Stimulated activated CD4-positive, alpha-beta T cell treated with anti-CD3 and anti-CD28 coated beads, Interleukin-1b, Interleukin-23, amount 100 ng/mL, for 24 hours (primary cell): ENCODE measurements at regions not wholly inside any gene's neighbourhood (a gene's known extent, or its start where the extent isn't known, plus 50 kb on each side); places are given as distances from the start of the nearest gene placed in this dataset.
"Not testable (repeated sequence)": the region's sequence is repeated elsewhere in the genome, so short reads cannot be mapped to it uniquely, and the experiment has no call there.

Source experiments
- DNase-seq, 4 experiments: peaks; one replicate each; pipeline ENCODE4 v3.0.0-alpha.2; 2020; ENCODE audit warnings: low read depth in 4 of 4, low spot score in 1 of 4

DNA sequence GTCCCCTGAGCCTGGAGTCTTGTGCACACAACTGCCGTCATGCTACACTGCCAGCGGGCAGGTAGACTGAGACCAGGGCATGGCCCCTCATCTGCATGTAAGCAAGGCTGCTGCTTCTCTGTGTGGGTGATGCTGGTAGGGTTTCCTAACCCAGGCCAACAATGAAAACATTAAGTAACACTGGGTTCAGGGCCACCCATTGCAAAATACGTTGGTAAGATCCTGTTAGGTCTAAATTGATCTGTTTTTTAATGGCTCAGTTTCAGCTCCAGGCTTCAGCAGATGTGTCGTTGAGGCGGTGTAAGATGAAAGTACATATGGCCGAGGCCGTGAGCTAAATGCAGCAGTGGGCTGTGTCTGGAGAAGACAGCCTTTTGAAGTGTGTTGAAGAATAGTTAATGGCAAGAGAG lies 383.4 kb downstream of the IRS2 start:
- DNase-seq, result no peak

DNA sequence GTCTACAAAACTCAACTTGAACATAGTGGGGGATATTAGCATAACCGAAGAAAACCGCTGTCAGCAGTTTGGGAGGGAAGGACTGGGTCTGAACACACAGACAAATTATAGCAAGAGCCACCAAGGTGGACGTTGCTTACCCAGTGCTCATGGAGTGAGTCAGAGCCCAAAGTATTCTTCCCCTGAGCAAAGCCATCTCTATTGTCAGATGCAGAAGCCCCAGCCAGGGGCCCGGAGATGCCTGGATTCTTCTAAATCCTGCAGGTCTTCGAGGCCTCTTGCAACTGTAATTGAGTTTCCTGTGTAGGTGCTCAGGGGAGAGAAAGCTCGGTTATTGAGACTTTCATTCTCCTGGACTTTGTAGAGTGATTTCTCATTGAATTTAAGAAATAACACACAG lies 384.5 kb downstream of the IRS2 start:
- DNase-seq, result no peak

DNA sequence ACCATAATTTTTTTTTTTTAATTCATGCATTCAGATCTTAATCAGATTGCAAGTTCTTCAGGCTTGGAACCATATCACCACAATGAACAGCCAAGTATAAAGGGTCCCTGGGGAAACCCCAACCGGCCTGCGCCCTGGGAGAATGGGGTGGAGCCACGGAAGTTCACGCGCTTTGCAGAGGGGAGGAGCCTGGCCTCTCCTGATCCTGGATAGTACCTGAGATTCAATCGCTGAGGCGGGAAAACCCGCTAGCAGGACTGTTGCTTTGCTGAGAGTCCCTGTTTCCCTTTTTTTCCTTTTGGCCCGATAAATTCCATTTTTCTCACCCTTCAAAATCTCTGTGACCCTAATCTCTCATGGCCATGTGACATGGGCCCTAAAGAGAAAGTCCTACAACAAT lies 385.1 kb downstream of the IRS2 start:
- DNase-seq, result no peak

DNA sequence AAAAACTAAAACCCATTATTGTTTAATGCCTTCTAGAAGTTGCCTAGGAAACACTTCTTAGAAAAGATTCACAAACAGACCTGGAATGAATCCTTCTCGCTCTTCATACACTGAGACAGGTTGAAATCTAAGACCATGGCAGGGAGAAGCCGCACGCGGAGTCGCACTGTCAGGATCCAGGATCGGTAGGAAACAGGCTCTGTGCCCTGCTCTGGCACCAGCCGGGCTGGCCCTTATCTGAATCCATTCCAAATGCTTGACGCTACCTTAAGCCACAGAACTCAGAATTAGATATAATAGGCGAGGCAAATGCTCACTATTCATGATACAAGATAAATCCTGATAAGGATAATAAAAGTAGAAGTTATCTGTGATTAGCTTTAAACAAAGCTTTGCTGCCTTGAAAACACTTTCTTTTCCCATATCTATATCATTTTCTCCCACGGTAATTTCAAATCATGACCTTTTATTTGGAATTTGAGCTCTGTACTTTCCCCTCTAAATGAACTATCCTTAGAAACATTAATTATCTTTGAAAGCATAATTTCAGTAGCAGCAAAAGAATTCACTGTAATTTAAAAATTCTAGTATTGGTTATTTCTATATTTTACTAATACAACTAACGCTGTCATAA lies 385.6 kb downstream of the IRS2 start:
- no peak for DNase-seq

DNA sequence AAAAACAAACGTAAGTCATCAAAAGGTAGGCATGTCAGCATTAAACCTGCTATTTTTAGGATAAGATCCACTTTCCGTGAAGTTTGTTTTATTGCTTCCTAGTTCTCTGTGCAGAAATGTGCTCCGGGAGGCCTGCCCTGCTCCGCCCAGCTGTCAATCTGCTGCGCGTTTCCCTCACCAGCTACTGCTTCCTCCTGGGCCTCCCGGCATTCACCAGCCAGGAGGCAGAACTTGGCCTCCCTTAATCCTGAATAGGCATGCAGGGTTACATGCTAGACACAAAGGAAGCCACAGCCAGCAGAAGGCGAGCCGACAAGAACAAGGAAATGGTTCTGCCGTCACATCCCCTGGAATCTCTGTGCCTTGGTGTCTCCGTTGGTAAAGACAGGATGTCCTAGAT lies 386.2 kb downstream of the IRS2 start:
- no peak for DNase-seq

DNA sequence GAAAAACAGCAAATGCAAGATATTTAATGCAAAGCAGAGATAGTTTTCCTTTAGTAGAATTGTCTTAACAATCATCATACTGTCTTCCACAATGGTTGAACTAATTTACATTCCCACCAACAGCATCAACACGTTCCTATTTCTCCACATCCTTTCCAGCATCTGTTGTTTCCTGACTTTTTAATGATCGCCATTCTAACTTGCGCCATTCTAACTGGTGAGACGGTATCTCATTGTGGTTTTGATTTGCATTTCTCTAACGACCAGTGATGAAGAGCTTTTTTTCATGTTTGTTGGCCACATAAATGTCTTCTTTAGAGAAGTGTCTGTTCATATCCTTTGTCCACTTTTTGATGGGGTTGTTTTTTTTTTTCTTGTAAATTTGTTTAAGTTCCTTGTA lies 388.3 kb downstream of the IRS2 start:
- not testable (repeated sequence) for DNase-seq

DNA sequence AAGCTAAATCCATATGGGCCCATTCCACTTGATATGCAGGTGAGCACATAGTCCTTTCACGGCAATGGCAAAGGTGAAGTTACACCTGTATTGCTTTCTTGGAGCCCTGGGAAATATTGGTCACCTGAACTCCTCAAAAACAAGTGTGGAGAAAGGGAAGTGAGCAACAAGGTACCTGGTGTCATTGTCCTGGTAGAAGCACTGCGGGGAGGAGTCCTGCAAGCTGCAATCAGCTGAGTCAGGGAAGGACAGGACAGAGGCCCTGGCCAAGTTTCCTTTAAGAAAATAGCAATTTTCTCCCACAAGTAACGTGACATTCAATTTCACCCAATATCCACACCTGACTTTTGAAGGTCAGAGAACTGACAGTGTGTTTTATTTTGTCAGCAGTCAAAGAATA lies 389.1 kb downstream of the IRS2 start:
- DNase-seq, result no peak

DNA sequence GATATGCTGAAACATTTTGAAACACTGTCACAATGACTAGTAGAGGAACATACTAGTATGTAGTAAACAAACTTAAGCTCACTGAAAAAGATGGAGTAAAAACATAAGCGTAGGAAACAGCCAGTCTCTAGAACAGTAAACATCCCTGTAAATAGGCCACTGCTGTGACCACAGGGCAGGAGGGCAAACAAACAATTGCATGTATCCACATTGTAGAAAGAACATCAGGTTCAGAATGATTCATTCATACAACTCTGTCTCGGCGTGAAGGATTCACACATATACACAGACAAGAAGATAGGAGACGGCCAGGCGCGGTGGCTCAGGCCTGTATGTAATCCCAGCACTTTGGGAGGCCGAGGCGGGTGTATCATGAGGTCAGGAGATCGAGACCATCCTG lies 390.1 kb downstream of the IRS2 start:
- DNase-seq, result no peak

DNA sequence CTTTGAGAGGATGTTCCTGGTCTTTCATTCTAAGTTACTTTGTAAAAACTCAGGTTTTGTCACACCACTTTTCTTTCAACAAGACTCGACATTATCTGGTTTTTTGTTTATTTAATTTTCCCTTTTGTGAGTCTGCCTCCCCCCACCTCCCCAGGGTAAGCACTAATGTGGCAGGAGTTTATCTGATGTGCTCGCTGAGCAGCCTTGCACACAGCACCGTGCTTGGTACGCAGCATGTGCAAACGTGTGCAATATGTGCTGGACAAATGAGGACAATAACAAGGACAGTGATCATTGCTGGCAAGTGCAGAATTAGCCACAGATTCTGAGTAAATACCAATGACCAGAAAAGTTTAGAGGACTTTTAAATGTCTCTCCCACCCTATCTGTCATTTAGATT lies 391.4 kb downstream of the IRS2 start:
- no peak for DNase-seq

DNA sequence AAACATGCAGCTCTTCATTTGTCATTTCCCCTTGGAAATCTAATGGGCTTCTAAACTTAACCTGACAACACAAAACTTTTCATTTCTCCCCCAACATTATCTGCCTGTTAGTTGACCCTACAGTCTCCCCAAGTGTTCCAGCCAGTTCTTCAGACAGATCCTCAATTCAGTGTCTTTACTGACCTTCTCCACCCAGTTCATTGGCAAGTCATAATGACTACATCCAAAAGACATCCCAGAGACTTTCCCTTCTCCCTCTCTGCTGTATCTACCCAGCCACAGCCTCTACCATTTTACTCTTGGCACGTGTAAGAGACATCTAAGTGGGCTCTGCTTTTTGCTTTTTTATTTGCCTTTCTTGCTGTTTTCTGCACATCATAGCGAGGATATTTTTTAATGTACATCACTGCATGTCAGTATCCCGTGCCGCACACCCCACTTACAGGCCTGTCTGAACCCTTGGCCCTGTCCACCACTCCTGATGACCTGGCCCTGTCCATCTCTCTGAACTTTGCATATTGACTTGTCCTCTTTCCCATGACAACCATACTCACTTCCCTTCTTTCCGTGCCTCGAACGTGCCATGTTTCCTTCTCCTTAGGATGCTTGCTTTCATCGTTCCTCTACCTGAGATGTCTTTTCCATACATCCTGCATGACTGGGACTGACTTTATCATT lies 391.9 kb downstream of the IRS2 start:
- DNase-seq, result no peak

DNA sequence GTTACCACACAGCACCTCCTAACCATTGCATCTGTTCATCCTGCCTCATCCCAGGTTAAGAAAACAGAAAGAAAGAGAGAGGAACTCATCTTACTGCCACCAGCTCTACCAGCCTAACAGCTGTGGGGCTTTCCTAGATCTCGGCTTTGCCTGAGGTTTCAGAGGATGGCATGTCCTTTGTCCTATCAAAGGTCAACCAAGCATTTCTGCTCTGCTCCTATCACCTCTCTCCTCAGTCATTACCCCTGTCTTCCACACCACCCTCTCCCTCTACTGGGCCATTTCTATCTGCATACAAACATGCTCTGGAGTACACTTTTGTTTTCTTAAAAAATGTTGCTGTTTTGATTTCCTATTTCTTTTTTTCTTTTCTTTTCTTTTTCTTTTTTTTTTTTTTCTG lies 393.3 kb downstream of the IRS2 start:
- no peak for DNase-seq

DNA sequence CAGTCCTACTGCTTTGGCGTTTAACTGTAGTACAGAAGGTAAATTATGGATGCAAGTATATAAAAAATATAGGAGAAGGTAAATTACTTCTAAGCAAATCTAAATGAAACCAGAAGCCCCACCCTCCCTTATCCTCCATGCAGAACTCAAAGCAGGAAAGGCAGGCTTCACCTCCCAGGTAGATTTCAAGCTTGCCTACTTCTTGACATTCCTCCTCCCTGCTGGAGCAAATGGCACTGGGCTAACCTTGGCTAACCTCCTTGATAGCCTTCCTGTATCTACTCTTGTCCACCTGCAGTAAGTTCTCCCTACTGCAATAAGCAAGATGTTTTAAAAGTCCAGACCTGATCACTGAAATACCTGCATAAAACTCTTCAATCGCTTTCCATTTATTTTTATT lies 396.0 kb downstream of the IRS2 start:
- DNase-seq, result no peak

DNA sequence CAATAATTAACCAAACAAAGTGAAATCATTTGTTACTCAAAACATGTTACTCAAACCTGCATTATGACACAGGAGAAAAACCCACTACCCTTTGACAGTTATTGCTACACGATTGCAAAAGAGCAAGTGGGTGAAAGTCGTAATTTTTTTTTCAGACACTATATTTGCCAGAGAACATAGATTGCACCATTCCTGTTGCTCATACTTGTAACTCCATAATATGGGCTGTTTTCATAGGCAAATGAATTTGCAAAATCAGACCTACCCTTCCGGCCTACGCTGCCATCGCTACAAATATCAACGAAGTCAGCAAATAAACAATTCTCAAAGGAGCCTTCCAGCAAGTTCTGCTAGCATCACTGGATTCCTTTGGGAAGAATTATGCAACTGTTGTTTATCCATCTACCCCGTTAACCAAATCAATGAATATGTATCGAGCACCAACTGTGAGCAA lies 396.5 kb downstream of the IRS2 start:
- no peak for DNase-seq

DNA sequence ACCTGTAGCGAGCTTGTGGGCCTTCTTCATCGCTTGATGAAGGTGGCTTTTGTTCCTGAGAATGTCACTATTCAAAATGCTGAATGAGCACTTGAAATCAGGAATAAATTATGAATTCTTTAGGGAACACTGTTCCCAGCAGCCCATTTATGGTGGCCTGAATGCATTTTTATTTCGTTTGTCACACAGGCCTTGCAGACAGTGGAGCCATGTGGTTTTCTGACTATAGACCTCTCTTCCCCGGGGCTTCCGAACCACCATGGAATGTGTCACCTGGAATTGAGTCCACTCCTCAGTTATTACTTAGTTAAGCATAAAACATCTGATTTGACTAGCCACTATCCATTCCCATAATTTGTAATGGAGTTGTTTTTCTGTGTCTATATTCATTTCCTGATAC lies 396.9 kb downstream of the IRS2 start:
- no peak for DNase-seq

DNA sequence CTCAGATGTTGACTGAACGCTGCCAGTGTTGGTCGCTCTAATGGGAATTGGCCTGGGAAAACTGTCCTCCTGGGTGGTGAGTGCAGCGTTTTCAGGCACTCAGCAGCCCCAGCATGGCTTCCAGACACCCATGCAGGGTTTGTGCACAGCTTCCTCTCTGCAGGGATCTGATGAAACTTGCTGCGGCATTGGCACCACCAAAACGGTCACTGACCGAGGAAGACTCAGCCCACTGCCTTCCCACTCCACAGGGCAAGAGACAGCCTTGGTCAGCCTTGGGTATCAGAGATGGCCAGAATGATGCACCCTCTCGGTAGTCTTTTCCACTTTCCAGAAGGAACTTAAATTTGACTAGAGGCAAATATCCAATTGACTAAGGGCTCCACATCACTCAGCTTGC lies 398.9 kb downstream of the IRS2 start:
- DNase-seq, result no peak

DNA sequence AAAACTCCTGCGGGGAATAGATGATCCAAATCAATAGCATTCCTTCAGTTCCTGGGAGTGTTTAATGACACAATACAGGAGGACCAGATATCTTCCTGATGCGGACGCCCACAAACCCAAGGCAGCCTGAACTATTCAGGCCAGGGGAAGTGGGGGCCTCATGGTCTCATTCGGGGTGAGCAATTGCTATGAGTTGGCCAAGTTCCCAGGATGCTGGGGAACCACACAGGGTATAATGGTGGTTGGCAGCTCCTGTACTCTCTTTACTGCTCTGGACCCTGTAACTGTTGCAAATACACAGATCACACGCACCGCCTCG lies 401.2 kb downstream of the IRS2 start:
- no peak for DNase-seq

DNA sequence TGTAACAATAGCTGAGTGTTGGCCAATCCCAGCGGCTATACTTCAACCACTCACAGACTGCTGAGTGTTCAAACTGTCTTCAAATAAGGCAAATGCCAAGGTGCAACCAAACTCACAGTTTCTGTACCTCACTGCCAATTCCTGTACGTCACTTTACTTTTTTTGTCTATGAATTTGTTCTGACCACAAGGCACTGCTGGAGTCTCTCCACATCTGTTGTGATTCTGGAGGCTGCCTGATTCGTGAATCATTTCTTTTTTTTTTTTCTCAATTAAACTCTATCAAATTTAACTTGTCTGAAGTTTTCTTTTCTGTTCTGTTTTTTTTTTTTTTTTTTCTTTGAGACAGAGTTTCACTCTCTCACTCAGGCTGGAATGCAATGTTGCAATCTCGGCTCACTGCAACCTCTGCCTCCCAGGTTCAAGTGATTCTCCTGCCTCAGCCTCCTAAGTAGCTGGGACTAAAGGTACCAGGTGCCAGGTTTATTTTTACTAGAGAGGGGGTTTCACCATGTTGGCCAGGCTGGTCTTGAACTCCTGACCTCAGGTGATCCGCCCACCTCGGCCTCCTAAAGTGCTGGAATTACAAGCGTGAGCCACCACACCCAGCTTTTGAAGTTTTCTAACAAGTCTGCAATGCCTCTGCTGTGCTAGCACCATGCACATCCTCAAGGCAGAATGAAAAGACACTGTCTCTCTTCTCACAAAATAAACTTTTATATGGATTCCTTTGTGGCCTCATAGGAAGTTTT lies 401.7 kb downstream of the IRS2 start:
- DNase-seq, result no peak

DNA sequence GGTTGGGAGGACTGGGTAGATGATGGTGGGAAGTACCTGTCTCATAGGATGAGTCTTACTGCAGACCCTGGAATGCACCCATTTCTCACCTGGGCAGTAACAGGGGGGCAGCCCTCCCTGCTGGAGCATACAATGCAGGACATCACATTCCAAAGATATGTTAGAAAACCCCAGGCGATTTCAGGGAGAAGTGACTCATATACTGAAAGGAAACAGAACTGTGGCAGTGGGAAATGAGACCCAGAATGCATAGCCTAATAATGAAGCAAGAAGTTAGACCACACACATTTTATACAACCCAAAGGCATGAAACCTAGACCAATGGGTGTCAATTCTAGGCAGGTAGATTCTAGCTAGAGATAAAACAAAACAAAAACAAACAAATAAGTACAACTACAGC lies 402.7 kb downstream of the IRS2 start:
- no peak for DNase-seq

DNA sequence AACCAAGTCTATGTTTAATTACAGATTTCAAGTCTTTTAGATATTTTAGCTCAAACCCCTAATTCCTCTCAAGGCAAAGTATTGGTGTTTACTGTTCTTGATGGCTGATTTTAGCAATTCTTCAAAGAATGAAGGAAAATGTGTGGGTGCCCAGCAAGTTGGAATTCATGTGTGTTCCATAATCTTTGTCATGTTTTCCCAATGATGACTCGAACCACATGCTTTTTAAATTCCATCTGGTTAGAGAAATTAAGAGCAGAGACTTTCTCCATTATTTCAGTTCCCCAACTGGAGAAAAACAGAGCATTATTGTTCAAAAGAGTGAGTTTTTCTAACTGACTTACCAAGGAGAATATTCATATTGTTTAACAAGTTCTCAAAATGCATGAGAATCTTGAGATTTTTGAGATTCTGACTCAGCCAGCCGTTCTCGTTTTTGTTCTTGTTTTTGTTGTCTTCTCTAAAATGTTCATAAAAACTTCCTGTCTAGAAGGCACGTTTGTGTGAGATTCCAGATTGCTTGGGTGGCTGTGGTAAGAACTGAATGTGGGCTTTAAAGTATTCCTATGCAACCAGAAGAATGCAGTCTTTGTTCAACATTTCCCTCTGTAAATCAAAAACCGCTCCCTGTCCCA lies 404.7 kb downstream of the IRS2 start:
- DNase-seq, result no peak

DNA sequence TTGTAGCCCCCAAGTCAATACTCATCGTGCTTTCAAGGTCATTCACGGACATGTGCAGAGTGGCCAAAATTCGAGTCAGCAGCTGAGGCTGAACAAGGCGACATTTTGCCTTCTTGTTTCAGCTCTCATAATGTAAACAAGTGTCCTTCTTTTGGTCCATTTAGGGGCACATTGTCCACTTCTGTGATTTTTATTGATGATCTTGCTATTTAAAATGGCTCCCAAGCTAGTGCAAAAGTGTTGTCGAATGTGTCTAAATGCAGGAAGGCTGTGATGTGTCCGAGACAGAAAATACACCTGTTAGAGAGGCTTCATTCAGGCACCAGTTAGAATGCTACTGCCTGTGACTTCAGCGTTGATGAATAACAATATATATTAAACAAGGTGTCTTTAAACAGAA lies 405.9 kb downstream of the IRS2 start:
- no peak for DNase-seq

DNA sequence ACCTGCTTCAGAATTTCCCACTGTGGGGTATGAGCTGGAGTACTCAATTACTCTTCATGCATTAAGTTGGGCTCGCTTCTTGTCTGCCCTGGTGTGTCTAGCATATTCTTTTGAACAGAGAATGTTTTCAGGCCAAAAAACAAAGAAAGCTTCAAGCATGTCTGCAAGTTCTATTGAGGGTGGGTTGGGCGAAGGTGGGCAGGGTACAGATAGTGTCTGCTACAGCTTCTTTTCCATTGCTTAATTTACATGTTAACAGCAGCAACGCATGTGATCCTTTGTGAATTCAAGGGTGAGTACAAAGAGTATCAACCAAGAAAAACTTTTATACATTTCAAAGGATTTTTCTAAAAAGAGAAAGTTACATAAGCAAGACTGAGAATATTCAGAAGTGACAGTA lies 406.5 kb downstream of the IRS2 start:
- DNase-seq, result no peak

DNA sequence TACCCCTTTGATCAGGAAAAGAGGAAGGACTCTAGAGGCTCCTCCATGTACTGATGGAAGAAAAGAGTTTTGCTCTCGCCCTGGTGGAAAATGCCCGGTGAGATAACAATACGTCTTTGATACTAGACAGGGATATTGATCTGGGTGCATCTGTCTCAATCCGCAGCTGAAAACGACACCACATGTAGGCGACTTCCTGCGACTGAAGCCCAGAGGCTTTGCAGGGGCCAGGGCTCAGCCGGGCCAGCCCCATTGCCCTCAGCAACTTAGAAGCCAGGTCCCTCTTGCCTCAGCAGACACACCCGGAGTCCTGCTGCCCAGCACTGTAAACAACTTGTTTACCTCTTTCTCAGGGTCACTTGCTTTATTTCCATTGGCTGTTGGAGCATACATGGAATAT lies 409.4 kb downstream of the IRS2 start:
- no peak for DNase-seq
